NCI-H69 (cell line): ENCODE measurements at regions not wholly inside any gene's neighbourhood (a gene's known extent, or its start where the extent isn't known, plus 50 kb on each side); places are given as distances from the start of the nearest gene placed in this dataset.

Experiments
- DNase-seq: peaks from one replicate; lab custom pipeline; 2025; lab: John Stamatoyannopoulos, UW

- no peak for DNase-seq
Measured at GRCh38 chr20:11041396-11041795, 367.6 kb upstream of the JAG1 start.

DNA sequence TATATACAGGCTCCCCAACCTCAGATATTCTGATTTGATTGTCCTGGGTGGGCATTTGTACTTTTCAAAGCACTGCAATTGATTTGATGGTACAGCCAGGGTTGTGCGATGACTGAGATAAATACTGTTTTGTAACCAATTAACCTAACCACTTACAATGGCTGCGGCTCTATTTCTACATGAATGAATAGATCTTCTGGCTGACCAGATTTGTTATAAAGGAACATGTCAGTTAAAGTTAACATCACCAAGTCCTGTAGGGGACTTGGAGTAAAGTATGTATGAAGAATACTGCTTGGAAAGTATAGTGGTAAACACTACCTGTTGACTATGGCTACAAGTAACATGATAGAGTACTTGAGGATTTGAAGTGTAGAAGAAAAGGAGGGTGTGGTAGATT lies 369.2 kb upstream of the JAG1 start:
- DNase-seq = no peak

- DNase-seq = no peak
Measured at GRCh38 chr20:11044561-11044960, 370.8 kb upstream of the JAG1 start.

DNA sequence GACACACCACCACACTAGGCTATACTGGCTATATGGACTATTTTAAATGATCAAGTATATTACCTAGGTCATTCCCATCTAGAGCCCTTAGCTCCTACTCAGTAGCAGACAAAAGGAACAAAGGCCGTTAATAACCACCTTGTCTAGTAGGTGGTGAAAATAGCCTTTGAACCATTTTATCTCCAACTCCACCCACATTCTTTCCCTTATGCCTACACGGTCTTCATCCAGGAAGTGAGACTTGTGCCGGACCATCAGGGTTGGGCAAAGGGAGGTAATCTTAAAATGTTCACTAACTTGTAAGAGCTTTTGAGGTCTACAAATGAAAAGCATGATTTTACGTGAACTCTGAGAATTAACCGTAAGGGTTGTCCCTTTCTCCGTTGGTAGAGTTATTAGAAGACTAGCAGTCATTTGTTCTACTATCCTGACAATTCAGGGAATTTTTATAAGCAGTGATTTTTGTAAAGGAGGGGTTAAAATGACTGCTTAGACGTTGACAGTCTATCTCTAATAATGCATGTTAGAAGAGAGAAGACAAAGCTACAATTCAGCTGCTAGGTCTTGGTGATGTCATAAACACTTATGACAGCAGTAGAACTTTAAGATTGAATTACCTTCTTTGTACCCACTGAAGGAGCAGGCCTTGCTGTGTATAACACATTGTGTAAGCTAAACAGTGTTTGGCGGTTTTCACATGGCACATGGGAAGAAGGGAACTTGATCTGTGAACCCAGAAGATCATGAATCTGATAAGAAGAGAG lies 371.8 kb upstream of the JAG1 start:
- DNase-seq = no peak

GRCh38 chr20:11047559-11047958 lies 373.8 kb upstream of the JAG1 start:
- no peak for DNase-seq

DNA sequence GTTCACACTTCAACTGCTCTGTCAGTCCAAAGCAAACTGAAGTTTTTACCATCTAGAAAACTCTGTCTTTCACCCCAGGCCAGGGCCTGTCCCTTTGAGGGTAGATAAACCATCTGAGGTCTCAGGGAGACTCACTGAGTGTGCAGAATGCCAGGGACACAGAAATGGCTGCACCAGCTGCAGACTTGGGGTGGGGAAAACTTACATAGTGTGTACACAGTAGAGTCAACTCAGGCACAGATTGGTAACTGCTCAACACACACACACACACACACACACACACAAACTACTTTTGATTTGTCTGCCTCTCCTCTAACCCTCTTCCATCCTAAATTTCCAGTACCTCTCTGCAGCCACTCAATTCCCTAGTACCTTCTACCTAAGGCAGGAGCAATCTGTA lies 374.9 kb upstream of the JAG1 start:
- DNase-seq = no peak

GRCh38 chr20:11050350-11050749 lies 376.6 kb upstream of the JAG1 start:
- no peak for DNase-seq

- DNase-seq = no peak
Measured at GRCh38 chr20:11051136-11051535, 377.3 kb upstream of the JAG1 start.

DNA sequence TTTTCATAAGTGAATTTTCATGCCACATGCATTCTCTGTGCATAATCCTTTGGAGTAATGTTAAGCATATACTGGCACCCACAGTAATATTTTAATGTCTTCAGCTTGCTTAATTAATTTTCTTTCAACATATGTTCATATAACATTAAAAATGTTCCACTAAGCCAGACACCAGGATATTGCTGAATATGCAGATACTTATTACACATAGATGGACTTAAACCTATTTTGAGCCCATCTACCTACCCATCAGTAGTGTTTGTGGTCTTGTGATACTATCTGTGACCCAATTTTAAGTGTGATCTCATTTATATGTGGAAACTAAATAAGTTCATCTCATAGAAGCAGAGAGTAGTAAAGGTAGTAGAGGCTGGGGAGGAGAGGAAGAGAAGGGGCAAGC lies 379.5 kb upstream of the JAG1 start:
- DNase-seq = no peak

GRCh38 chr20:11054266-11054993 lies 380.6 kb upstream of the JAG1 start:
- no peak for DNase-seq

- no peak for DNase-seq
Measured at GRCh38 chr20:11056414-11056813, 382.6 kb upstream of the JAG1 start.

GRCh38 chr20:11057624-11058023 lies 383.8 kb upstream of the JAG1 start:
- no peak for DNase-seq

DNA sequence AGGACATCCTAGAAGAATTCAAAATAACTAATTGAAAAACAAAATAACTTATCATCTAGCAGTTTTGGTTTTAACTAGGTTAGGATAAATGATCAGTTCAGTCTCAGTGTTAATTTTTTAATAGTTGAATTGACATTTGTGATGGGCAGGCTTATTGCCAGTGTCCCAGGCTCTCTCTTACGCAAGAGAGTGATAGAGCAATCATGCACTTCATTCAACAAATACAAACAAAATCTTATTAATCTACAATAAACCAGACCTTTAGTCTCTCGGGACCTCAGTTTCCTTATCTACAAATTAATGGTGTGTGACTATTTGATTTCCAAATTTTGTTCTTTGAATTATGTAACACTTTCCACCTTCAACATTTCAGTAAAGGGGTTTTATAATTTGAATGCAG lies 385.9 kb upstream of the JAG1 start:
- no peak for DNase-seq

DNA sequence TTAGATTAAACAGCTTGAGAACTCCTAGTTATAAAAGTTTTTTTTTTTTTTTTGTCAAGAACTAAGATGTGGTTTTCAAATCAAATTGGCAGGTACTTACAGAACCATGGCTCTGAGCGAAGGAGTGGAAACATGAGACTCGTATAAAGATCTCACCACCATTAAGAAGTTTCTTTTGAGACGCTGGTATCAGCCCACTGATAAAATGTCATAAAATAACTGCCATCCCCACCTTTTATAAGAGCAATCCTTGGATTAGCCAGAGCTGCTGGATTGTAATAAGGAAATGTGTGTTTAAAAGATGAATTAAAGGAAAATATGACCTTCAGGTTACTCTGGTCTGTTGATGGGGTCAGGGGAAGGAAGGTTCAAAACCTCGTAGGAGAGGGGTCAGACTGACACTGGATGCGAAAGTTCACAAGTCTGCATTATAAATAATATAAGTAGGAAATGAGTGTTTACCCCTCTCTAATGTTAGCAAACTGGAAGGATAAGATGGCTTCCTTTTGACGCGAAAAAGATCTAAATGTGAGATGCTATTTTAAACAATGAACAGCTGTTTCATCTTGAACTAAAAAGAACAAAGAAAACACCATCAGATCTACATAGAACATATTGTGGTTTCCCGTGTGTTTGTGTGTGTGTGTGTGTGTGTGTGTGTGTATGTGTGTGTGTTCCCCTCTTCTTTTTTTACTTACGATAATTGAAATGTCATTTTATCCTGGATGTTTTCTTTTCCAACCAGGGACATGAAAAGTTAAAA lies 386.8 kb upstream of the JAG1 start:
- no peak for DNase-seq

GRCh38 chr20:11063444-11063843 lies 389.6 kb upstream of the JAG1 start:
- no peak for DNase-seq

DNA sequence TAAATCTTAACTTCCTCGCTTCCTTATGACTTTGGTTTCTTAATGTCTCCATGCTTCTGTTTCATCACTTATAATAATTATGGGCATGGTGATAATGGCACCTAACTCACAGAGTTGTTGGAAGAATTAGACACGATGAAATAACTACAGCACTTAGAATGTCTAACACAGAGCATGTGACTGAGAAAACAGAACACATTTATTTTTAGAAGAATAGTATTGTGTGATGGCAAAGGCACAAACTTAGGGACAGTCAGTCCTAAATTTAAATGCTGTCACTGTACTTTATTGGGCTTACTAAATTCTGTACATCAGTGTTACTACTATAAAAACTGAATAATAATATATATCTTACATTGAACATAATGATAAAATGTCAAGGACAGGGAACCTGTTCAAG lies 391.1 kb upstream of the JAG1 start:
- no peak for DNase-seq

- peak; percentile 68 for DNase-seq
Measured at GRCh38 chr20:11067359-11067758, 393.6 kb upstream of the JAG1 start.

DNA sequence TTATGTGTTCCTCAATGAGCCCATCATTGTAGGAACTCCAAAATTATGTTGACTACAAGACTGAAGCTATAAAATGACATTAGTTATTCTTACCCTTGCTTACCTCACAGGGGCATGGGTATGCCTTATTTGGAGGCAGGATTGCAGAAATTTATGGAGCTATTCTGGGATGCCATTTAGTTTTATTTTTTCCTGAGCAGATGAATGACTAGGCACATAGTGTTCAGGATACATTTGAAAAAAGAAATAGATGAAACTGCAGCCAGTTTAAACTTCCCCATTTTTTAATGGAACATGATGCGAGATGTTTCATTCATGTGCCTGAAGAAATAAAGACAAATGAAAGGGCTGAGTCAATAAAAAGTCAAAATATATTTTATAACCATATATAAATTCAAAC lies 399.2 kb upstream of the JAG1 start:
- no peak for DNase-seq

GRCh38 chr20:11076434-11077105 lies 402.8 kb upstream of the JAG1 start:
- peak; percentile 98 for DNase-seq

DNA sequence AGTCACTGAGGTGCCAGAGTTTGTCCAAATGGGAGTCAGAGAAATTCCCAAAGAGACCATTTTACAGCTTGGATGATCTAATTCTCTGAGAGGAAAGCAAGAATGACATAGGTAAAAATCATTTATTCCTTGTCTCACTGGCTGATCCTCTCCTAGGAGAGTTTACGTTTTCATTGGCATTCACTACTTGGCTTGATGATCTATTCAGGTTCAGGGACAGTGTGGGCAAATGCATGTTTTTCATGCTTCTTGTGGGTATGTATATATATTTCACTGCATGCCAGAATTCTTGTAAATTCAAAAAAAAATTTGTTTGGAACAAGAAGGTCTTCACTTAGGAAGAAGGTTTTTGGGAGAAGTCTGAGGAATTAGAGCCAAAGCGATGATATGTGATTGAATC lies 403.4 kb upstream of the JAG1 start:
- DNase-seq = no peak

DNA sequence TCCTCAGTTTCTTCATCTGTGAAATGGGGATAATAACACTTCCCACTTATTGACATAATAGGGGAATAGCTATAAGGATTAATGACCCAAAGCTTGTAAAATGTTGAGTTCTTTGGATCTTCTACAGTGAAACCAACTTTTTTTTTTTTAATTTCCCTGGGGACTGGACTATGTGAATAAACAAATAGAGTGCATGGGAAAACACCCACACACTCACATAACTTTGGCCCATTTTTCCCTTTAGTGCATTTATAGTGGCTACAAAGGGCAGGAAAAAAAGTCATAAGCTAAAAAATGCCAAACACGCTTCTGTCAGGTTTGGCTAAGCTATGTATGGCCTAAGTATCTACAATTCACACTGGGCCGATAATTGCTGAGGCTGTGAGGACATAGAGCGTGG lies 406.2 kb upstream of the JAG1 start:
- DNase-seq = no peak

GRCh38 chr20:11080781-11081377 lies 407.1 kb upstream of the JAG1 start:
- no peak for DNase-seq
